ENCODE measurements at regions not wholly inside any gene's neighbourhood (a gene's known extent, or its start where the extent isn't known, plus 50 kb on each side); places are given as distances from the start of the nearest gene placed in this dataset.
"Not testable (repeated sequence)": the region's sequence is repeated elsewhere in the genome, so short reads cannot be mapped to it uniquely, and the experiment has no call there.

- TF ChIP-seq TP53 (CRISPR knock-in tag; IDR thresholded peaks at IDR 0.05); TCF7 (CRISPR knock-in tag; IDR thresholded peaks at IDR 0.05; ENCODE audit: low read depth): not testable (repeated sequence)
Measured at GRCh38 chr5:67982160-67982559, 233.4 kb upstream of the PIK3R1 start.

Data from WTC11 (cell line).